ENCODE measurements at regions not wholly inside any gene's neighbourhood (a gene's known extent, or its start where the extent isn't known, plus 50 kb on each side); places are given as distances from the start of the nearest gene placed in this dataset.
A peak's percentile ranks its signal among the peaks of the same experiment; 100 is the strongest.
"Not testable (repeated sequence)": the region's sequence is repeated elsewhere in the genome, so short reads cannot be mapped to it uniquely, and the experiment has no call there.

DNA sequence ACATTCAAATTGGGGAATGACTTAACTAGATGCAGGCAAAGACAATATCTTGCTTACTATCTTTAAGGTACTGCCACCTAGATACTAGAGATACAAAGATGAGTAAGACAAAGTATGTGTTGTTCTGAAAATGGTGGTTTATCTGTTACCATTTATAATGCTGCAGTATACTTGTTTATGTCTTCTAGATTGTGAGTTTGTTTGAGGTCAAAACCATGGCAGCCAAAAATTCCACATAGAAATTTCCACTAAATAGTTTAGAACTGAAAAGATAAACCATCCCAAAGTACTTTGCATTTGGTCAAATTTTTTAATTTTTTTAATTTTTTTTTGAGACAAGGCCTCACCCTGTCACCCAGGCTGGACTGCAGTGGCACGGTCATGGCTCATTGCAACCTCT lies 150.8 kb downstream of the SOX4 start:
- no peak overlapping the region for H3K27ac Mint-ChIP-seq

DNA sequence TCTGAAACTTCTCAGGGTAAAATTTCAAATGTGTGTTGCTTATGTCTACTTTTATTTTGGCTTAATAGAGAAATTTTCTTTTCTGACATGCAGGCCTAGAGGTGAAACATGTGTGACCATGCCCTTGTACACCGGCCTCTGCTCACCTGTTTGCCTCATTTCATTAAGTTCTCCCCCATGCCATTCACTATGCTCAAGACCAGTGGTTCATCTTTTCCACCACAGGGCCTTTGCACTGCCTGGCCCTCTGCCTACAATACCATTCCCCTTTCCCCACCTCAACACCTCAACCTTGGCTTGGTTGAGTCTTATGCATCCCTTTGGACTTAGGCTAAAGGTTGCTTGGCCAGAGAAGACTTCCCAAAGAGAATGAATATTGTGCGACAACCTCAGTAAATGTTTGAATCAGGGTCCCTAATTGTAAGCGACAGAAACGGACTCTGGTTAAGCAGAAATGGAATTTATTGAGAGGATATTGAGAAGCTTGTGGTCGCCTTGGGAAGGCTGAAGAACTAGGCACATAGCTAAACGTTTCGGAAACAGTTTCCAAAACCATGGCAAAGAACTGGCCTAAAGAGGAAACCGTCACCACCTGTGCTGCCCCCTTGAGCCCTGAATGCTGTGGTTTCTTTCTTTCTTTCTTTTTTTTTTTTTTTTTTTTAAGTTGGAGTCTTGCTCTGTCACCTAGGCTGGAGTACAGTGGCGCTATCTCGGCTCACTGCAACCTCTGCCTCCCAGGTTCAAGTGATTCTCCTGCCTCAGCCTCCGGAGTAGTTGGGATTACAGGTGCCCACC lies 152.2 kb downstream of the SOX4 start:
- H3K4me1 Mint-ChIP-seq: no peaks in the 10 kb centered on the region
- ATAC-seq (no peak), DNase-seq (no peak)
- no peak overlapping the region for H3K27ac Mint-ChIP-seq
- H3K36me3 Mint-ChIP-seq (ENCODE audit: low read depth): no peaks in the 10 kb centered on the region
- H3K27me3 Mint-ChIP-seq: no peaks in the 10 kb centered on the region
- H3K9me3 Mint-ChIP-seq: no peaks in the 10 kb centered on the region
- no peak overlapping the region for H3K4me3 Mint-ChIP-seq

More for the DNA sequence above, 150.8 kb downstream of the SOX4 start:
- Mint-ChIP-seq H3K27me3 (no peaks in the 10 kb centered on the region), H3K9me3 (no peaks in the 10 kb centered on the region), H3K36me3 (ENCODE audit: low read depth) (no peaks in the 10 kb centered on the region), H3K4me1 (no peaks in the 10 kb centered on the region), H3K4me3 (no peak overlapping the region)
- ATAC-seq: no peak
- DNase-seq: no peak

DNA sequence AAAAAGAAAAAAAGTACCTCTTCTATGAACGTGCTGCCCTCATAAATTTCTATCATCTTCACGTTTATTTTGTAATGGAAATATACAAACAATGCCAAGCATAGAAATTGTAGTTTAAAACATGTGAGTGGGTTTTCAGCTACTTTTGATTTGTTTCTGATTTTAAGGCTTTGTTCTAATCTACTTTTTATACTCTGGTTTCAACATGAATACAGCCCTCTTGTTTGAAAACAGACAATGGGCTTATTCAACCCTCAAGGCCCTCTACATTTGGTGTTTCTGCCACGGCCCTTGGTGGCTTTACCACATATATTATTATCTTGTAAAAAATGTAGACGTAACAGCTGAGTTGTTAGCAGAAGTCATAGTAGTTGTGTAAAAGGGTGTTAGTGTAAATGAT lies 153.9 kb downstream of the SOX4 start:
- Mint-ChIP-seq H3K9me3 (no peaks in the 10 kb centered on the region), H3K4me3 (no peak overlapping the region), H3K4me1 (peaks cover 2% of the 10 kb centered on the region), H3K27ac (no peak overlapping the region), H3K27me3 (no peaks in the 10 kb centered on the region), H3K36me3 (ENCODE audit: low read depth) (no peaks in the 10 kb centered on the region)
- ATAC-seq: no peak
- DNase-seq: no peak

DNA sequence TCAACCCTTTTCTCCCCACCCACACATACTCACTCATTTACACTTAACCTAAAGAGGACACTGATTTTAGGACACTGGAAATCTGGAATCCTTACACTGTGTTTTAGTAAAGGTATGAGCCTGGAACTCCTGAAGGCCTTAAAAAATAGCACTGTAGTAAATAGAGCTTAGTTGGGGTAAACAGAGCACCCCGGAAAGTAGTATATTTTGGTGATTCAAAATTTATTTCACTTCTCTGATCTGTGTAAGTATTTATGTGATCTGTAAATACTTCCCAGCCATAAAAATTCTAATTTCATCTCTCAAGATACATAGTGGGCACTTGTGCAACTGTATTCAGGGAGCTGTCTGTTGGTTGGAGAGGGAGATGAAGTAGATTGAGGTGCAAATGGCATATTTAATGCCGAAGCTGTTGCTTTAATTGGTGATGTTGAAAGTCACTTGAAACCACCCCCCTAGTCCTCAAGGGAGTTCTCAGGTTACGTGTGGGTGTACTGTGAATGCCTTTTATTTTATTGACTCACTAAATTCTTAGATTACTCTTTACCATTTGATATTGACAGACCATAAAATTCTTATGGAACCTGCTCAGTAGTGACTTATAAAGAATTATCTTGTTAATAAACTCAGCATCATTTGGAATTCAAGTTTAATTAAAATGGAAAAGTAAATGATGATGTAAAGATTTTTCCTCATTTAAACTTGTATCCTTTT lies 154.9 kb downstream of the SOX4 start:
- no peaks in the 10 kb centered on the region for H3K9me3 Mint-ChIP-seq
- H3K4me1 Mint-ChIP-seq: peaks cover 2% of the 10 kb centered on the region
- ATAC-seq: no peak
- no peak overlapping the region for H3K4me3 Mint-ChIP-seq
- H3K27ac Mint-ChIP-seq: no peak overlapping the region
- no peaks in the 10 kb centered on the region for H3K27me3 Mint-ChIP-seq
- no peak for DNase-seq
- no peaks in the 10 kb centered on the region for H3K36me3 Mint-ChIP-seq (ENCODE audit: low read depth)

DNA sequence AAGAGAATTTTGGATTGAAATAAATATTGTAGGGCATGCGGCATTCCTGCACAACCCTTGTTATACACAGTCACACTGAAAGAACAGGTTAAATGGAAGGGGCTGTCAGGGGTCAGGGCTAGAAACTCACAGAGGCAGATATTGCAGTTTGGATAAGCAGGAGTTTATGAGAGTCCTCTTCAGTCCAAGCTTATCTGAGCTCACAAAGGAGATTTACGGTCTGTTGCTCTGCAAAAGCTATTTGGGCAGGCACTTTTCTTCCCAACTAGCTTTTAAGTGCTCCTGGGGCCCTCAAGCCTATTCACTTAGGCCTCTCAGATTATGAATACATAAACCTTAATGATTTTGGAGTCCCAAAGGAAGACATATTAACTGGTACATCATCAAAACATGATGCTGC lies 156.2 kb downstream of the SOX4 start:
- peaks cover 2% of the 10 kb centered on the region for H3K4me1 Mint-ChIP-seq
- H3K27ac Mint-ChIP-seq: no peak overlapping the region

DNA sequence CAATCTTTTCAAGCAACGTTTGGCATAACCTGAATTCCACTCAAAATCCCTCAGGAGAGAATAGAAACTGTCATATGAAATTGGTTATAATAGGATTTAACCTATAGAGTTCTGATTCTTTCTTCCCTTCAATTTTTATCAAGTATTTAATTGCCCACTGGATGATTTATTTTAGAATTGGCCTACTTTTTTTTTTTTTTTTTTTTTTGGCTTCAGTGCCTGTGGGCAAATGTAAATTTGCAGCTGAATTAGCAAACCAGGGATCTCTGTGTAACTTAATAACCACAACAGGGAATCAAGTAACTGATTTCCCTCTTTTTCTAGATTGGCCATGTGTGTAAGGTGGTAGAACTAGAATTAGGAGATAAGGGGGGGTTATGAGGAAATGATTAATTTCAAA lies 157.0 kb downstream of the SOX4 start:
- Mint-ChIP-seq H3K36me3 (ENCODE audit: low read depth) (no peaks in the 10 kb centered on the region), H3K4me3 (no peak overlapping the region), H3K27ac (no peak overlapping the region), H3K9me3 (no peaks in the 10 kb centered on the region), H3K4me1 (peaks cover 2% of the 10 kb centered on the region), H3K27me3 (no peaks in the 10 kb centered on the region)
- ATAC-seq (no peak), DNase-seq (no peak)

More for the DNA sequence above, 156.2 kb downstream of the SOX4 start:
- H3K4me3 Mint-ChIP-seq: no peak overlapping the region
- no peaks in the 10 kb centered on the region for H3K36me3 Mint-ChIP-seq (ENCODE audit: low read depth)
- H3K27me3 Mint-ChIP-seq: no peaks in the 10 kb centered on the region
- ATAC-seq: no peak
- no peaks in the 10 kb centered on the region for H3K9me3 Mint-ChIP-seq
- no peak for DNase-seq

DNA sequence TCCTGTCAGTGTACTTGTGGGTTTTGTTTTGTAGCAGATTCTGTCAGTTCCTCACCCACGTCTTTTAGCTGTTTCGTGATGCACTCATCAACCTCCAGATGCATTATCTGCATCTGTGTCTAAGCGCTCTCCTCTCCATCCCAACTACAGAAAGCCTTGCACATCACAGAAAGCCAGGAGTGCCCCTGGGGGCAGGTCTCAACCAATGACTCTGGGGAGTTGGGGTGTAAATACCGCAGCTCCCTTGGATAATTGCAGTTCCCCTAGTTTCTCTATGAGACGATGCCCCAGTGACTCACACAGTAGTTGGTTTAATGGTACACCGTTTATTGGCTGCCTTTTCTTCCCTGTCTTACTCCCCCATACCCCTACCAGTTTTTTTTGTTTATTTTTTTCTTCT lies 158.1 kb downstream of the SOX4 start:
- DNase-seq (no peak), ATAC-seq (peak; percentile 24)
- H3K9me3 Mint-ChIP-seq: no peaks in the 10 kb centered on the region
- H3K4me3 Mint-ChIP-seq: no peak overlapping the region
- no peaks in the 10 kb centered on the region for H3K36me3 Mint-ChIP-seq (ENCODE audit: low read depth)
- H3K27ac Mint-ChIP-seq: no peak overlapping the region
- H3K4me1 Mint-ChIP-seq: peaks cover 2% of the 10 kb centered on the region
- H3K27me3 Mint-ChIP-seq: no peaks in the 10 kb centered on the region

DNA sequence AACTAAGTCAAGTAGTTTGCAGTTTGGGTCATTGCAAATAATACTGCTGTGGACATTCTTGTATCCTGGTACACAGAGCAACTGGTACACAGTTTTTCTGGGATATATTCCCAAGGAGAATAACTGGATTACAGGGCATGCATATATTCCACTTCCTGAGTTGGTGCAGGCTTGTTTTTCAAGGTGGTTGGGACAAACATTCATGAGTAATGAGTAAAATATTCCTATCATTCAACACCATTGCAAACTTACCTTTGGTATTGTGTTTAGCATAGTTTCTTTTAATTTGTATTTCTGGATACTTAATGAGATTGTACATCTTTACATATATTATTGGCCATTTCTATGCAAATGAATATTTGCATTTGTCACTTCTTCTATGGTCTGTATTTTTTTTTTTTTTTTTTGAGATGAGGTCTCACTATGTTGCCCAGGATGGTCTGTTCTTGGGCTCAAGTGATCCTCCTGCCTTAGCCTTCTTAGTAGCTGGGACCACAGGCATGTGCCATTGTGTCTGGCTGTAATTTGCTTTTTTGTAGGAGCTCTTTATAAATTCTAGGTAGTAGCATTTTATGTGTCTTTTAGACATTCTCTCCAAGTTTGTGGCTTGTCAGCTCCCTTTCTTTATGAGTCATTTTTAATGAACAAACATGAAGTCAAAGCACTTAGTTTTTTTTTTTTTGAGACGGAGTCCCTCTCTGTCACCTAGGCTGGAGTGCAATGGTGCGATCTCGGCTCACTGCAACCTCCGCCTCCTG lies 158.7 kb downstream of the SOX4 start:
- Mint-ChIP-seq H3K4me1 (peaks cover 2% of the 10 kb centered on the region), H3K27me3 (no peaks in the 10 kb centered on the region), H3K9me3 (no peaks in the 10 kb centered on the region), H3K4me3 (no peak overlapping the region), H3K27ac (no peak overlapping the region), H3K36me3 (ENCODE audit: low read depth) (no peaks in the 10 kb centered on the region)
- no peak for ATAC-seq
- no peak for DNase-seq

DNA sequence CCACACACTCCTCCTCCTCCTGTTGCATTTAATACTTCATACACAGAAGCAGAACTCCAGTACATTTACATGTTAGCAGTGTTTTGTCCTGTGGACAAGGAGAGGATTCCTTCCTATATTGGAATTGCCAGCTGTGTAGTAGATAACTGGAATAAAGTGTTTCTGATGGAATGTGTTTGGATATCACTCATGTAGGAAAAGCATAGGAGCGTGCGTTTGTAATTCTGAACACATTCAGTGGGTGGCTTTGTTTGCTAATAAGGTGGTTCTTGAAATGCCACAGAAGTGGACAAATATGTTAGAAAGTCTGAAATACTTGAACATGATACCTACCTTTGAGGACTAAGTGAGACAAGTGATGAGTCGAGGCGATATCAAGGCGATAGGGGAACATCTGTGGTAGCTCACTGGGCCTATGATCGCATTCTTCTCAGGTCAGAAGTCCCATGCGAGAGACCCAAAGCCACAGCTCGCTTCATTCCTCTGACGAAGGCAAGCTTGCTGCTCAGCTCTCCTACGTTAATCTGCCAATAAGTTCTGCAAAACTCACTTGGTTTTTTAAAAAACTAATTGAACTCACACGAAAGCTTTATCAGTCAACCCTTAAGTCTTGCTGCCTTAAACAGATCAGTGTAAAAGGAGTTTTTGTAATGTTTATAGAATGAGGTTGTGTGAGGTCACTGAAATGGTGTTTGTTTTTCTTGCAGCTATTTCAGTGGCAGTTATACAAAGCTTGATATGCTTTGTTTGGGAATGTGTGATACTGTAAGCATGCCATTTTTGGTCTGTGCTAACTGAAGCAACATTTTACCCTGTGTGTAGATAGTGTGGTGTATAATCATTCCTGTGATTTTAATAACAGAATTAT lies 159.9 kb downstream of the SOX4 start:
- H3K9me3 Mint-ChIP-seq: no peaks in the 10 kb centered on the region
- no peak overlapping the region for H3K27ac Mint-ChIP-seq
- no peak overlapping the region for H3K4me3 Mint-ChIP-seq
- no peaks in the 10 kb centered on the region for H3K27me3 Mint-ChIP-seq
- no peak for ATAC-seq
- H3K36me3 Mint-ChIP-seq (ENCODE audit: low read depth): no peaks in the 10 kb centered on the region
- H3K4me1 Mint-ChIP-seq: peaks cover 2% of the 10 kb centered on the region
- no peak for DNase-seq

DNA sequence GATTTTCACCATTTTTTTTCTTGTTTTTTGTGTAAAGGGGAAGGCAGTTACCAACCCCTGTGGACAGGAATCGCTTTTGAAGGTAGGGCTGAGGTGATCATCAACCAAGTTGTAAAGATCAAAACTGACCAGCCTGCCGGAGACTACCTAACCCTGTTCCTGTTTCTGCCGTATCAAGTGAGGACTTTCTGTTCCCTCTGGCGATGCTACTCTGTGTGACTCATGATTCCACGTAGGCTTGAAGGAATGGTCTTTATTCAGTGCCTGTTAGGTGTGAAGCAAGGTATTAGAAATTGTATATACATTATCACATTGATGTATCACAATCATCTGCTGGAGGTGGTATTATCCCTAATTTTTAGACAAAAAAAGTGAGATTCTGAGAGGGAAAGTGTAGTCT lies 161.3 kb downstream of the SOX4 start:
- Mint-ChIP-seq H3K27me3 (no peaks in the 10 kb centered on the region), H3K9me3 (no peaks in the 10 kb centered on the region), H3K4me3 (no peak overlapping the region), H3K27ac (no peak overlapping the region), H3K36me3 (ENCODE audit: low read depth) (no peaks in the 10 kb centered on the region), H3K4me1 (peaks cover 2% of the 10 kb centered on the region)
- ATAC-seq: no peak
- no peak for DNase-seq

DNA sequence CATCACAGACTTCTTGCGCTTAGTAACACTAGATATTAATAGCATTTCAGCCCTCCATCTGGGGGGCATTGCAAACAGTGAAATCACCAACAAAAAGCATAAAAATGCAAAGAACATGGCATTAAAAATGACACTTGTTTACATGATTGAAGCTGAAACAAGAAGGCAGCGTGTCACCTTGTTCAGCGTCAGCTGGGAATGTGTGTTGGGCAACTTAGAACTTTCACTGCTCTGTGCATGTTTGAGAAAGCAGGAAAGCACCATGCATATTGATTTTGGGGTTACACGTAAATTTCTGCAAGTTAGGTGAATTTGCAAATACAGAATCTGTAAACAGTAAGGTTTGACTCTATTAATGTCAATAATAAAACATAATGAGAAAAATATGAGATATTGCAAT lies 162.9 kb downstream of the SOX4 start:
- no peak overlapping the region for H3K27ac Mint-ChIP-seq
- H3K4me1 Mint-ChIP-seq: peaks cover 2% of the 10 kb centered on the region
- no peak overlapping the region for H3K4me3 Mint-ChIP-seq
- no peaks in the 10 kb centered on the region for H3K27me3 Mint-ChIP-seq
- H3K36me3 Mint-ChIP-seq (ENCODE audit: low read depth): no peaks in the 10 kb centered on the region
- DNase-seq: no peak
- no peaks in the 10 kb centered on the region for H3K9me3 Mint-ChIP-seq
- no peak for ATAC-seq

DNA sequence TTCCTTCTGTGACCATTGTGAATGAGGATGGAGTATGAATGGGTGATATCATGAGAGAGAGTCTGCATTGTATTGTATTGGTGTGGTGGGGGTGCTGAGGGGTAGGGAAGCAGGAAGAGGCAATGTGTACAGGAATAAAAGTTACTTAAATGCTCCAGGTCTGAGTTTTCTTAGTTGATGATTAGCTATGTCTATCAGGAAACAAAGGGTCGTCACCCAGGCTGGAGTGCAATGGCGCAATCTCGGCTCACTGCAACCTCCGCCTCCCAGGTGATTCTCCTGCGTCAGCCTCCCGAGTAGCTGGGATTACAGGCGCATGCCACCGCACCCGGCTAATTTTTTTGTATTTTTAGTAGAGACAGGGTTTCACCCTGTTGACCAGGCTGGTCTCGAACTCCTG lies 163.8 kb downstream of the SOX4 start:
- H3K36me3 Mint-ChIP-seq (ENCODE audit: low read depth); H3K4me1 Mint-ChIP-seq; ATAC-seq; H3K27ac Mint-ChIP-seq; H3K4me3 Mint-ChIP-seq; DNase-seq; H3K27me3 Mint-ChIP-seq; H3K9me3 Mint-ChIP-seq: not testable (repeated sequence)

DNA sequence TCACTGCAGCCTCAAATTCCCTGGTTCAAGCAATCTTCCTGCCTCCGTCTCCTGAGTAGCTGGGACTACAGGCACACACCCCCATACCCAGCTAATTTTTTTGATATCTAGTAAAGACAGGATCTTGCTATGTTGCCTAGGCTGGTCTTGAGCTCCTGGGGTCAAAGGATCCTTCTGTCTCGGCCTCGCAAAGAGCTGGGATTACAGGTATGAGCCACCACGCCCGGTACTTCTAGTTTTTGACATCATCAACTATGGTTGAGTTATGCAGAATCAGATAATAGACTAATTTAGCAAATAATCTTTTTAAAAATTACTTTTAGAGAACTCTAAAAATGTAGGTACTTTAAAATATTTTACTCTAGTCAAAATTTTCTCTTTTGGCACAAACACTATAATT lies 166.2 kb downstream of the SOX4 start:
- ATAC-seq (no peak), DNase-seq (no peak)
- H3K27me3 Mint-ChIP-seq: no peaks in the 10 kb centered on the region
- no peaks in the 10 kb centered on the region for H3K9me3 Mint-ChIP-seq
- H3K27ac Mint-ChIP-seq: no peak overlapping the region
- no peaks in the 10 kb centered on the region for H3K36me3 Mint-ChIP-seq (ENCODE audit: low read depth)
- H3K4me3 Mint-ChIP-seq: no peak overlapping the region
- no peaks in the 10 kb centered on the region for H3K4me1 Mint-ChIP-seq

DNA sequence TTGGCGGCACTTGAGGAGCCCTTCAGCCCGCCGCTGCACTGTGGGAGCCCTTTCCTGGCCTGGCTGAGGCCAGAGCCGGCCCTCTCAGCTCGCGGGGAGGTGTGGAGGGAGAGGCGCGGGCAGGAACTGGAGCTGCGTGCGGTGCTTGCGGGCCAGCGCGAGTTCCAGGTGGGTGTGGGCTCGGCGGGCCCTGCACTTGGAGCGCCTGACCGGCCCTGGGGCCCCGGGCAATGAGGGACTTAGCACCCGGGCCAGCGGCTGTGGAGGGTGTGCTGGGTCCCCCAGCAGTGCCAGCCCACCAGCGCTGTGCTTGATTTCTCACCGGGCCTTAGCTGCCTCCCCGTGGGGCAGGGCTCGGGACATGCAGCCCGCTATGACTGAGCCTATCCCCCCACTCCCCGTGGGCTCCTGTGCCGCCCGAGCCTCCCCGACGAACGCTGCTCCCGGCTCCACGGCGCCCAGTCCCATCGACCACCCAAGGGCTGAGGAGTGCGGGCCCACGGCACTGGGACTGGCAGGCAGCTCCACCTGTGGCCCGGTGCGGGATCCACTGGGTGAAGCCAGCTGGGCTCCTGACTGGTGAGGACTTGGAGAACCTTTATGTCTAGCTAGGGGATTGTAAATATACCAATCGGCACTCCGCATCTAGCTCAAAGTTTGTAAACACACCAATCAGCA lies 167.6 kb downstream of the SOX4 start:
- not testable (repeated sequence) for H3K27ac Mint-ChIP-seq; H3K4me3 Mint-ChIP-seq; H3K36me3 Mint-ChIP-seq (ENCODE audit: low read depth); H3K27me3 Mint-ChIP-seq; H3K9me3 Mint-ChIP-seq; H3K4me1 Mint-ChIP-seq; DNase-seq; ATAC-seq

All from activated naive CD8-positive, alpha-beta T cell treated with anti-CD3 and anti-CD28 coated beads, Interleukin-2, amount 50 U/mL, for 24 hours (primary cell).